Left renal cortex interstitium (tissue), 4 donors: ENCODE measurements at regions not wholly inside any gene's neighbourhood (a gene's known extent, or its start where the extent isn't known, plus 50 kb on each side); places are given as distances from the start of the nearest gene placed in this dataset.

Experiments
- DNase-seq, 4 donors: peaks; one replicate each; pipeline ENCODE4 v3.0.0-alpha.2; 2013; ENCODE audit warnings: low read depth in 4 of 4, low spot score in 2 of 4, missing footprints in 1 of 4

DNA sequence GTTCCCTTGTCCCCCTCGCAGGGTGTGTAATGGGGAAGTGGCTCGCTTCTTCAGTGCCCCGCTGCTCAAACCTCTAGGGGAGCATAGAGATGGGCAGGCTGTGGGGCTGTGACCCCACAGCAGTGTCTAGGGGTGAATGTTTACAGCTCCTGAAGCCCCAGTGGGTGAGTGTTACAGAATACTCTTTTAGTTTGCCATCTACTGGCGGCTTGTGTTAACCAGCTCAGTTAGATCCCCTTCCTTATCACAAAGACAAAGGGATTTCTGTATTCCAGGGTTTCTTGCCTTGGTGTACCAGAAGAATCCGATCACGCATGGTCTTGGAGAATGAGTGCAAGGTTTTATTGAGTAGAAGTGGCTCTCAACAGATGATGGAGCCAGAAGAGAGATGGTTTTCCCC lies 108.1 kb upstream of the IQCM start:
- DNase-seq = no peak

DNA sequence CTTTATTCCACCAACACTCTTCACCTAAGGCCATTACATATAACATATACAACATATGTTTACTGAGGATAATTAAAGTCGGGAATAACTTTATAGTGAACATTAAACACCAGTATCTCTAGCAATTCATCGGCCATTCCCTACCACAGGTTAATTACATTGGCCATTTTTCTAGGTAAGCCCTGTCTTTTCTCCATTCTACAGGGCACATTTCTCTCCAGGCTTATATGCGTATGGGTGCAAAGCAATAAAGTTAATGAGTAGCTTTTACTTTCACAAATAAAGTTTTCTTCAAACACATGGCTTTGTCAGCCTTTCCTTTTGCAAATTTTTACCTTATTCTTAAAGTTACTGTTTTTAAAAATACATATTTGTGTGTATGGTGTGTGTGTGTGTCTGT lies 111.9 kb upstream of the IQCM start:
- DNase-seq = no peak

DNA sequence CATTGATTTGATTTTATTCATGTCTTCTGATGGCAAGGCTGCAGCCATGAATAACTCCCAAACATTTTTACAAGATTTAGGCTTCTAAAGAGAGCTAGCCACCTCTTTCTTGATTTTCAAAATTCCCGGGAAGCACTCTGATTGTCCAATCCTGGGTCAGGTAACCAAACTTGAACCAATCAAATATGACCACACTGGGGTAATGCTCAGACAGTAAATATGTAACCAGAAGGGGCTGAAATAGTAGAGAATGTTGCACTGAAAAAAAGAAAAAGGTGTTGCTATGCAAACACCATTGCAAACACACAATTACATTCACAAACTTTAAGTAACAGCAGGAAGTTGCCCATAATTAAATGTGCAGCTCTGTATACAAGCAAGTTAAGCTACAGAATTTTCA lies 112.9 kb upstream of the IQCM start:
- DNase-seq = no peak

DNA sequence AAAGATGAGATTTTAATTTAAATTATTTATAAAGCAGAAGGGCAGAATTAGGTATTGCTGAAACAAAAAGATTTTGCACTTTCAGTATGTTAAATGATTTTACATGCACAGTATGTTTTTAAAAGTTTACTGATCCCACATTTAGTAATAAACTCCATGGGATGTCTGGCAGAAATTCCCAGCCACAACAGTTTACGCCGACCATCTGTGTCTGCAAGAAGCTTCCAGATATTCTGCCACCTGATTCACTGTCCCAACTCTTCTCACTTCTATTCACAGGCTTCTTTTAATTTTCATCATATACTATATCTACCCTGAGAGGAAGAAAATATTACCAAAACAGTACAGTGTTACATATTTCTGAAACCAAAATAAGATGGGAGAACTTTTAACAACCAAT lies 115.8 kb upstream of the IQCM start:
- no peak for DNase-seq

DNA sequence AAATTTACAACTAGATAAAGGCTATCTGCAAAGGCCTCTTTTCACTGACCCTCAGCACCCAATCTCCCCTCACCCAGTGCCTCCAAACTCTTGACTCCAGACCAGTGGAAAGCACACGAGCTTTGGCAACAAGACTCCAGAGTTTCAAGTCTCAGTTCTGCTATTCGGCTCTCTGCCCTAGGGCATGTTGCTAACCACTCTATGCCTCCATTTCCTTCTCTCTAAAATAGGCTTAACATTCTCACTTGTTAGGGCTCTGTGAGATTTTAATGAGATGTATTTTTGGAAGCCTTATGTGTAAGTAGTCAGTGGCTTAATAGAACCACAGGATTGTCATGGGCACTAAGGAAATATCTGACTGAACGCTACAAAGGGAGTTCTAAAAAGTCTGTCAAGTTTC lies 116.5 kb upstream of the IQCM start:
- DNase-seq = no peak

DNA sequence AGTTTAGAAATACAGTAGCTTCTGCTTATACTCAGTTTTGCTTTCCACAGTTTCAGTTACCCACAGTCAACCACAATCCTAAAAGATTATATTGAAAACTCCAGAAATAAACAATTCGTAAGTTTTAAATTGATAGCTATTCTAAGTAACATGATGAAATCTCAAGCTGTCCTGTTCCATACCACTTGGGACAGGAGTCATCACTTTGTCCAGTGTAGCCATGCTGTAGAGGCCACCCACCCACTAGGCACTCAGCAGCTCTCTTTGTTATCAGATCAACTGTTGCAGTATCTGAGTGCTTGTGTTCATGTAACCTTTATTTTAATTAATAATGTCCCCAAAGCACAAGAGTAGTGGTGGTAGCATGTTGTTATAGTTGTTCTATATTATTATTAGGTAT lies 117.5 kb upstream of the IQCM start:
- DNase-seq = no peak

DNA sequence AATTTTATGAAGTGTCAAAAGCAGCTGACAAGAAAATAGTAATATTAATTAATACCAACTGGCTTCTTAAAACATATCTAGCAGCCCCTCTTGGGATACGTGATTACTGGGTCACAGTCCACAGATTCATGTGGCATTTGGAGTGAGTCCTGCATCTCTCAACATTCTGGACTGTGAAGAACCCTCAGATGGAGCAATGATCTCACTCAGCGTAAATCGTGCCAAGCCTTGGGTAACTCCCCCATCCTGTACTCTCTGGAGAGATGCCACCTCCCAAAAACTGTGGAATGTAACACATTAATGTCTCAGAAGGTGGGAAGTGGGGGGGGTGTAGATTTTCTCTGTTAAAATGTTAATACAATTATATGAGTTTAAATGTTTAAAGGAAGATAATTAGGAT lies 118.2 kb upstream of the IQCM start:
- DNase-seq = no peak

DNA sequence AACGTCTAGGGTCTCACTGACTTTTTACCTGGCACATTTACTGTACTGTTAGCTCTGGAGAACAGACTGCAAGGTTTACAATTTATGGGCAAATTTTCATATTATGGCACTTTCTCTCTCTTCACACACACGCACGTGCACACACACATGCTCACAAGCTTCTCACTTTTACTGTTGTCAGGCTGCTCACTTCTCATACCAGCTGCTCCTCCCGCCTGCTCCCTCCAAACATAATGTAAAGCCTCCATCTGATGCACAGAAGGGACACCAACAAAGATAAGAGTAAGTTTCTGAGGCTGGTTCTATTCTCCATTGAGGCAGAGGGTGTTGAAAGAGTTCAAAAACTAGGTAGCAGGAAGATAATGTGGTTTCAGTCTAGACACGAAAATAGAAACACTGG lies 128.9 kb upstream of the DCLK2 start:
- no peak for DNase-seq

DNA sequence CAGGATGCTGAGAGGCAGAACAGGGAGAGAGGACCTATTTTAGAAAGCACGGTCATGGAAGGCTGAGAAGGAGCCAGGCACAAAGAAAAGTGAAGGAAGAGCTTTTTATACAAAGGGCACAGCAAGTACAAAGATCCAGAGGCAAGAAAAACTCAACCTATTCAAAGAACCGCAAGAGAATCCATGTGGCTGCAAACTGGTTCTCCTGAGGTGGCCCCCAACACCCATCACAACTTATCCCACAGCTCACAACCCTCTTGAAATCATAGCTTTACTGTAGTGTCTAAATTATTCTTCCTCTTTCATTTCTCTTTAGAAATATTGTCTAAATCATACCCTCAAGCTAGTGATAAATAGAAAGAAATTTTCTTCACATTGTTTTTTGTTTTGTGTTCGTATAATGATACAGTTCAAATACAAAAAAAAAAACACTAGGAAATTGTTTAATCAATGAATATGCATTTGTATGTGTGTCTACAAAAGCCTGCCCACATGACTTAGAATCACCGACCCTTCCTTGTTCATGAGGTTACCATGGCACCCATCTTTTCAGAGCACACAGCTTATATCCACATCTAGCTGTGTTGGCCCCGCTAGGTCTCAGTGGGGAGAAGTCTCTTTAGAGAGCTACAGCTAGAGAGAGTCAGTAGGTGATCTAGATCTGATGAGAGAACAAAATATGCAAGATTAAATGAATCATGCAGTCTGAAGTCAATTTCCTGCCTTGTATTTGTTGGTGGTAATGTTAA lies 126.9 kb upstream of the DCLK2 start:
- no peak for DNase-seq

DNA sequence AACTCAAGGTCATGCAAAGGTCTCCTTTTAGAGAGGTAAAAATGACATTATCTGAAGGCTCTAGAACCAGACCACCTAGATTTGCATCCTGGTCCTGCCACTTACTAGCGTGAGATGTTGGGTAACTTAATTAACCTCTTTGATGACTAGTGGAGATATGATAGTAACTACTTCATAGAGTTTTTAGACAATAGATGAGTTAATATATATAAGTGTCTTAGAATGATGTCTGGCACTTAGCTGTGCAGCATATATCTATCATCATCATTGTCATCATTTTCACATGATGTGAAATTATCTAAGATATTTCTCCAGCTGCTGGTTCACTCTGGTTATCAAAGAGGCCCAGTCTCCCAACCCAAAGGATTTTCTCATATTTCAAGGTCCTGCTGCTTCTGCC lies 126.1 kb upstream of the DCLK2 start:
- DNase-seq = no peak

DNA sequence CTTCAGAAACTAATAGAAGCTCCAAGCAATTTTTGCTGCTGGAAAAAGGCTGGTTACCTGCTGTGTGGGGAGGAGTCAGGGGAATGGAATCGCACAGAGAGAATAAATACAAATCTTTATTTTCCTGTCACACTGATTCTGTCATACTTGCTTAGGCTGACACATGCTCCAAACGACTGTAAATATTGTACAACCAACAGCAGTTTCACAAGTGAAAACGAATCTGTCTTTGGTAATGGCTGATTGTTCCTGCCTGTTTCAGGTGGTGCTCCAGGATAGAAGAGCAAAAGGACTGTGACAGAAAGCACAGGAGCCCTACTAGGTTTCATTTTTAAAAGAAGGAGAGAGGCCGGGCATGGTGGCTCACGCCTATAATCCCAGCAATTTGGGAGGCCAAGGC lies 125.5 kb upstream of the DCLK2 start:
- DNase-seq = no peak

DNA sequence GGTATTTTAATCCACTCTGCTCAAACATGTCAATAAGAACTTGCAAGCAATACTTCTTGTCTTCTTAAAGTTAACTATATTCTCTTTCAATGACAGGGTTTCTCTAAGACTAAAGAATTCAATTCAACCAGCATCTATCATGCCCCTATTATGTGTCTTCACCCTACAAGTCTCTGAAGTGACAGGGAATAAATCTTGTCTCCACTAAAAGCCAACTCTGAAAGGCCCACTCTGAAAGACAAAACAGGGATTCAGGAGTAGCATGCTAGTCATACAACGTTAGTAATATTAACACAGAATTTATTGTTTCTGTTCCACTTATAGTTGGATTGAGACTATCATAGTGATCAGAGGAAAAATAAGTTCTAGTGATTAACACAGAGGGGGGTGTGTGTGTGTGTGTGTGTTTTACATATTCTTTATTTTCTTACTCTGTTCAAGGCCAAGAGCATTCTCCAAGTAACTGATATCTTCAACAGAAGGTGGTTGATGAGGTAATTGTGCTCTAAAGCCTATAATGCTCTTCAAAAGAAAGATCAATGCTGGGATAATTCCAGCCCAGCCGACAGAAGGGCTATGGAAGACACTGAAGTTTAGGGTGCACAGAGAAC lies 122.4 kb upstream of the DCLK2 start:
- DNase-seq = no peak

DNA sequence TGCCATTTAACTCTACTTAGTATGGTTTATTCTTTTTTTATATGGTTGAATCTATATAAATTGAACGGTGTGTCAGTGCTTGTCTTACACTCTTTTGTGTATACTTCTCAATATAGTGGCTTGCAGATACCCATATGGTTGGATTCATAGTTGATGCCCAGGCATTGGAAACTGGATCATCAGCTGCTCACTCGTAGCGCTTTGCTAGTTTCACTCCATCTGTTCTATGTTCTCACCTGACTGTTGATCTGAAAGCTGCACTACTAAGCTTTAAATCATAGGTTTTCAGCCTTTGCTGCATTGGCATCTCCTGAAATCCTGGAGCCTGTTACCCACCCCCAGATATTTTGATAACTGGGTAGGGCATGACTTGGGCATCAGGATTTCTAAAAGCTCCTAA lies 121.6 kb upstream of the DCLK2 start:
- no peak for DNase-seq

DNA sequence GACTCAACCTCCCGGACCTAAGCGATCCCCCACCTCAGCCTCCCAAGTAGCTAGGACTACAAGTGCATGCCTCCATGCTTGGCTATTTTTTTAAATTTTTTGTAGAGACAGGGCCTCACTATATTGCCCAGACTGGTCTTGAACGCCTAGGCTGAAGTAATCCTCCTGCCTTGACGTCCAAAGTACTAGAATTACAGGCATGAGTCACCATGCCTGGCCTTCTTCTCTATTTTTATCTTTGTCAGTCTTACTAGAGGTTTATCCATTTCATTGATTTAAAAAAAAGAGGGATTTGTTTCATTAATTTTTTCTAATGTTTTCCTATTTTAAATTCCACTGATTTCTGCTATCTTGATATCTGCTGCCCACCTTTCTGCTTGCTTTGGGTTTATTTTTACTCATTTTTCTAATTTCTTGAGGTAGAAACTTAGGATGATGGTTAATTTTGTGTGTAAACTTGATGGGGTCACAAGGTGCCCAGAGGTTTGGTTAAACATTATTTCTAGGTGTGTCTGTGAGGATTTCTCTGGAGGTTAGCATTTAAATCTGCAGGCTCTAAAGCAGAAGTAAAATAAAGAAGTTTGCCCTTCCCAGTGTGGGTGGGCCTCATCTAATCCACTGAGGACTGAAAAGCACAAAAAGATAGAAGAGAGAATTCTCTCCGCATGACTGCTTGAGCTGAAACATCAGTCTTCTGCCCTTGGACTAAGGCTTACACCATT lies 116.2 kb upstream of the DCLK2 start:
- no peak for DNase-seq

DNA sequence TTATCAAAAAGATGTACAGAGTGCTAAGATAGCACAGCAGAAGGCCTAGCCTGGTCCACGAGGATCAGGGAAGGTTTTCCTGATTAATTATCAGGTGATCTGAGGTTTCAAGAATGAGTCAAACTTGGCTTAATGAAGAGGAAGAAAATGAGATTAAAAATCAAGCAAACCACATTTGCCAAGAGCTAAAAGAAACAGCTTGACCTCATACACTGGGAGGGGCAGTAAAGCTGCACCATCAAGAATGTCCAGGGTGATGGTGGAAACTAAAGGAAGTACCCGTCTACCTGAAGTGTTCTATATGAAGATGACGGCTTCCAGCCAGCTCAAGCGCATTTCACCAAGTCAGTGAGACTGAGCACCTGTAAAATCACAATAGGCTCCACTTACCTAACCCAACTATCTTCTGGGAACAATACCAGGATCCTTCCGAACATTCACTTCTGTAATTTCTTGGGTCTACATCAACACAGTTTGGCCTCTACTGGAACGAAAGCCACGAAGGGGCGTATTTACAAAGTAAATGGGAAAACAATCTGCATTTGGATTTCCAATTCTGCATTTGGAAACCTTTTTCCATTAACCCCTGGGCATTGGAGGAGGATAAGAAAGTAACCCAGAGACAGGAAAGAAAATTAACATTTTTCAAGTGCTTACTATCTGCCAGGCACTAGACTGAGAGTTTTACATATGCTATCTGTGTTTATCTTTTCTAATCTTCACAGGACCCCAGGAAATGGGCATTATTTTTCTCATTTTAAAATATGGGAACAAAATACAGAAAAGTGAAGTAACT lies 114.0 kb upstream of the DCLK2 start:
- no peak for DNase-seq

DNA sequence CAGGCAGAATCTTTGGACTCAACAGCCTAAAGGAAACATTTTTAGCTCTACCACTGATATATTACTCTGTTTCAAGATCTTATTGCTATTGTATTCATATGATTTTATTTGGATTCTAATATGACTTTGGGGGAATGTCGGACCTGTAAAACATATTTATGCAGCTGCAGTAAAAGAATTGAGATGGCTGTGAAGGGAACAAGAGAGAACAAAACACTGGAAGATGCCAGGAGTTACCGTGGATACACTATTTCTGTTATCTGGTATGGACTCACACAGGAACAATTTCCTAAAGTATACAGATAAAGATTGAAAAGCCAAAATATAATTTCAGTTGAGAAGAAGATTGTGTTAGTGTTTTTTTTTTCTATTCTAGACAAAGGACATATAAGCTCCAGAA lies 113.0 kb upstream of the DCLK2 start:
- DNase-seq = no peak

DNA sequence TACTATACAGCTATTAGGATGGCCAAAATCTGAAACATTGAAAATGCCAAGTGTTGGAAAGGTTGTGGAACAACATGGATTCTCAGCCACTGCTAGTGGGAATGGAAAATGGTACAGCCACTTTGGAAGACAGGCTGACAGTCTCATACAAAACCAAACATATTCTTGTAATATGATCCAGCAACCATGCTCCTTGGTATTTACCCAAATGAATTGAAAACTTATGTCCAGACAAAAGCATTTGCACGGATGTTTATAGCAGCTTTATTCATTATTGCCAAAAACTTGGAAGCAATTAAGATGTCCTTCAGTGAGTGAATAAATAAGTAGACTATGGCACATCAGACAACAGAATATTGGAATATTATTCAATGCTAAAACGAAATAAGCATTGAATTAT lies 105.8 kb upstream of the DCLK2 start:
- no peak for DNase-seq

DNA sequence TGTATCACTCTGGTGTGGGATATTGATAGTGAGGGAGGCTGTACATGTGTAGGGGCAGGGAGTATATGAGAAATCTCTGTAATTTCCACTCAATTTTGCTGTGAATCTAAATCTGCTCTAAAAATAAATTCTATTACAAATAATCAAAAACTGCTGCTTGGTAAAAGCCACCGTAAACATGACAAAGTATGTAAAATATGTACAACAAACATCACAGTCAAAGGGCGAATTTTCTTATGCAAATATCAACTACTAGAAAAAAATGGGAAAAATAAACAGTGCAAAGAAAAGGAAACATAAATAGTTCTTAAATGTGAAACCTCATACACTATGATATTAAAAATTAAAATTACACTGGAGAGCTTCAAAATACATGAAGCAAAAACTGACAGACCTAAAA lies 105.1 kb upstream of the DCLK2 start:
- DNase-seq = no peak

DNA sequence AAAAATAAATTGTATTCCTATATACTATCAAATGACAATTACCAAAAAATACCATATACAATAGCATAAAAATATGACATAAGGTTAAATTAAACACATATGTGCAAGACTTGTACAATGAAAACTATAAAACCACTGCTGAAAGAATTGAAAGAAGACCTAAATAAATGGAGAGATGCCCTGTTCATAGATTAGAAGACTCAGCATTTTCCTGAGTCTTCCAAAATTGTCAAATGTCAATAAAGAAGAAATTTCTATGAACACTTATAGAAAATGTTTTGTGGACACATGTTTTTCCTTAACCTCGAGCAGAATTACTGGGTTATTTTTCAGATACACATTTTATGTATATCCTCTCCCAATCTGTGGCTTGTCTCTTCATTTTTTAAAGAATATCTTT lies 103.1 kb upstream of the DCLK2 start:
- no peak for DNase-seq

DNA sequence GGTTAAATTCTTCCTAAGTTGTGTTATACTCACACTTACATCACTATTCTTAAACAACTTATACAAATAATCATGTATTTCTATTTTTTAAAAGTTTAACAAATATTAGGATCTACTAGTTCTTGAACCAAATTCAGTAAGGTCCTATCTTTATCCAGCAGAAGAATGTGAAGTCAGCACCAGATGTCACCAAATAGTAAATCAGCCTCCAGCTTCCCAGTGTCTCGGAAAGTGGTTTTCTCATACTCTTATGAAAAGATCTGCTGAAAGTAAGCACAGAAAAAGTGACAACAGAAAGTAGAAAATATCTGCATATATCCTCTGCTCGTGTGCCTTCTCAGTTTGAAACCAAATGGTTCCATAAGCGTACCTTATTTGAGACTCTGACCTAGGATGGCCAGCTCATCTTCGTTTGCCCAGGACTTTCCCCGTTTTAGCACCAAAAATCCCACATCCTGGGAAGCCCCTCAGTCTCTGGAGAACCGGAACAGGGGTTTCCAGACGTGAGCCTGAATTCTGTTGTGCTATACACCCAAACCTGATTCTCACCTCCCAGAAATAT lies 98.0 kb upstream of the DCLK2 start:
- no peak for DNase-seq

DNA sequence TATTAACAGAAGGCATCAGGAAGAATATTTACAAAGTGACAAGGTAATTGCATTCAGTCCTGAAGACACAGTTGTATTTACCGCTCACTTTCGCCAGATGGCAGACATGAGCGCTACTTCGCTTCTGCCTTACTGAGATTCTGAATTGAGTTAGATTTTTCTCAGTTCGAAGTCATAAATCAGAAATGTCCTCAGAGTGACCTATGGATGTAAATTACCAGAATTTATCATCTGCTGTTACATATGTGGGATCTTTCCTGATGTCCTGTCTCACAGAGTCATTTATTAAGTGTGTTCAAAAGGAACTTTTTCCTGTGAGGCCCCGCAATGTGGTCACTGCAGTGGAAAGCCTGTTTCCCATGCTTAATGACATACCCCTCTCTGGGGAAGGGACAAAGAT lies 97.3 kb upstream of the DCLK2 start:
- peak; percentile 51 to 75 (median 64) for DNase-seq
